ENCODE measurements at regions not wholly inside any gene's neighbourhood (a gene's known extent, or its start where the extent isn't known, plus 50 kb on each side); places are given as distances from the start of the nearest gene placed in this dataset.

GRCh38 chr13:105825071-105825470 is 710.4 kb downstream of the EFNB2 start:
- TF ChIP-seq YY1 (IDR thresholded peaks at IDR 0.05; ENCODE audit: insufficient read depth, insufficient read length) (no peak), ZNF274 (IDR thresholded peaks at IDR 0.05; ENCODE audit: low read depth, low read length) (no peak), SUZ12 (IDR thresholded peaks at IDR 0.05; ENCODE audit: extremely low read depth, insufficient read depth, insufficient read length) (no peak)
